ENCODE measurements at regions not wholly inside any gene's neighbourhood (a gene's known extent, or its start where the extent isn't known, plus 50 kb on each side); places are given as distances from the start of the nearest gene placed in this dataset.

GRCh38 chr2:238567996-238568395 is 141.3 kb downstream of the ASB1 start:
- TF ChIP-seq CTCF (IDR thresholded peaks at IDR 0.05; ENCODE audit: control extremely low read depth, extremely low read depth), result no peak
- 84 to 87% methylated on average over 10 of the region's 10 CpGs for WGBS, 2 donors
- Histone ChIP-seq H3K36me3 (ENCODE audit: control insufficient read depth in 4 of 4, insufficient read depth in 4 of 4, low read length in 4 of 4) (no peaks in the 10 kb centered on the region), H3K9me3 (ENCODE audit: control insufficient read depth in 4 of 4, insufficient read depth in 3 of 4, low read length in 3 of 4) (no peaks in the 10 kb centered on the region), H3K27me3 (ENCODE audit: control insufficient read depth in 3 of 3, insufficient read depth in 3 of 3, low read length in 2 of 3) (no peaks in the 10 kb centered on the region), H3K4me3 (no peak overlapping the region), H3K4me1 (ENCODE audit: control insufficient read depth in 5 of 5, insufficient read depth in 5 of 5, low read length in 5 of 5) (peaks cover 0 to 30% (median 5%) of the 10 kb centered on the region in 5 donors), H3K27ac (ENCODE audit: low read depth in 1 of 2, low read length in 1 of 2) (no peak overlapping the region), H3K9ac (ENCODE audit: insufficient read depth in 1 of 2, low read length in 2 of 2) (no peak overlapping the region)
- DNase-seq, result no peak
- no peak for ATAC-seq (ENCODE audit: insufficient read depth, low FRiP score)

GRCh38 chr2:238568455-238569440 is 142.0 kb downstream of the ASB1 start:
- no peak for TF ChIP-seq CTCF (IDR thresholded peaks at IDR 0.05; ENCODE audit: control extremely low read depth, extremely low read depth)
- H3K9ac ChIP-seq (ENCODE audit: insufficient read depth in 1 of 2, low read length in 2 of 2), result peak overlapping the region in 1 of 2 donors; percentile 4
- peaks cover 0 to 23% (median 5%) of the 10 kb centered on the region in 5 donors for H3K4me1 ChIP-seq (ENCODE audit: control insufficient read depth in 5 of 5, insufficient read depth in 5 of 5, low read length in 5 of 5)
- no peak overlapping the region for H3K4me3 ChIP-seq
- DNase-seq (peak in 1 of 3 donors; percentile 18), ATAC-seq (ENCODE audit: insufficient read depth, low FRiP score) (no peak)
- no peaks in the 10 kb centered on the region for H3K36me3 ChIP-seq (ENCODE audit: control insufficient read depth in 4 of 4, insufficient read depth in 4 of 4, low read length in 4 of 4)
- H3K9me3 ChIP-seq (ENCODE audit: control insufficient read depth in 4 of 4, insufficient read depth in 3 of 4, low read length in 3 of 4), result peaks cover 0 to 3% (median 0%) of the 10 kb centered on the region in 4 donors
- WGBS, 2 donors, result 74 to 81% methylated on average over 26 to 27 of the region's 27 CpGs
- H3K27me3 ChIP-seq (ENCODE audit: control insufficient read depth in 3 of 3, insufficient read depth in 3 of 3, low read length in 2 of 3), result no peaks in the 10 kb centered on the region
- H3K27ac ChIP-seq (ENCODE audit: low read depth in 1 of 2, low read length in 1 of 2), result peak overlapping the region in 1 of 2 donors; percentile 87

GRCh38 chr2:238569507-238570195 is 142.9 kb downstream of the ASB1 start:
- WGBS, 2 donors, result 65 to 68% methylated on average over 25 of the region's 25 CpGs
- H3K27me3 ChIP-seq (ENCODE audit: control insufficient read depth in 3 of 3, insufficient read depth in 3 of 3, low read length in 2 of 3), result no peaks in the 10 kb centered on the region
- H3K9me3 ChIP-seq (ENCODE audit: control insufficient read depth in 4 of 4, insufficient read depth in 3 of 4, low read length in 3 of 4), result peaks cover 0 to 3% (median 0%) of the 10 kb centered on the region in 4 donors
- DNase-seq (peak; percentile 53 to 74 (median 55)), ATAC-seq (ENCODE audit: insufficient read depth, low FRiP score) (peak; percentile 83)
- peak overlapping the region in 1 of 2 donors; percentile 71 for H3K27ac ChIP-seq (ENCODE audit: low read depth in 1 of 2, low read length in 1 of 2)
- H3K4me1 ChIP-seq (ENCODE audit: control insufficient read depth in 5 of 5, insufficient read depth in 5 of 5, low read length in 5 of 5), result peaks cover 0 to 17% (median 5%) of the 10 kb centered on the region in 5 donors
- H3K36me3 ChIP-seq (ENCODE audit: control insufficient read depth in 4 of 4, insufficient read depth in 4 of 4, low read length in 4 of 4), result no peaks in the 10 kb centered on the region
- no peak overlapping the region for H3K9ac ChIP-seq (ENCODE audit: insufficient read depth in 1 of 2, low read length in 2 of 2)
- no peak for TF ChIP-seq CTCF (IDR thresholded peaks at IDR 0.05; ENCODE audit: control extremely low read depth, extremely low read depth)
- no peak overlapping the region for H3K4me3 ChIP-seq
